ENCODE measurements at regions not wholly inside any gene's neighbourhood (a gene's known extent, or its start where the extent isn't known, plus 50 kb on each side); places are given as distances from the start of the nearest gene placed in this dataset.

DNA sequence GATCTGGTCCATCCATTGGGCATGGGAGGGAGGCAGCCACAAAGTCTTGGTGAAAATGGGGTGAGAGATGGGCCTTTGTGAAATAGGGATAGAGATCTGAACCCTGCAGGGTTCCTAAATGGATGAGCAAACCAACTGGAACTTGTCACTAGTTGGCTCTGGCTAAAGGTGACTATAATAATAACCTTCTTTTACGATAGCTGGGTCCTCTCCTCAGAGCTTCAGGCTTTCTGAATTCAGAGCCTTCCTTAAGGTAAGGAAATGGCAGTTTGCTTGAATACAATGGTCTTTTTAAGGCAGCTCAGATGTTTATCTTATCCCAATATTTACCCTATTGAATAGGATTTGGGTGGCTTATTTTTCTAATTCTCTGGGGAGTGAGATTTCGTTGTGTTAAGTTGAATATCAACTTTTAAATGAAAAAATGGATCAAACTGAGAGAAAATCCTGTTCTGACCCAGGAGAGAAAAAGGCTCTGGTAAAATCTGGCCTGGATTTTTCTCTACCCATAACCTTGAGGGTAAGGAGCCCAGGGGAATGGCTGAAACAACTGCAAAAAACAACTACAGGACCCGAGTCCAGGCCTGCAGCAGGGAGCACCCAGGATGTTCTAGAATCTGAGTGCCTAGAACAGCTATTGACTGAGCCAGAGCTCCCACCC, 61.1 kb upstream of the CXCR4 start:
- no peak for ATAC-seq (ENCODE audit: insufficient read depth, low read depth)
- no peak overlapping the region for H2AFZ ChIP-seq (ENCODE audit: low read depth, low read length)

GRCh38 chr2:136175868-136176267, 57.9 kb upstream of the CXCR4 start:
- peaks cover 8% of the 10 kb centered on the region for H3K9me3 ChIP-seq (ENCODE audit: insufficient read depth, low read length, severe bottlenecking)
- no peak overlapping the region for H3K9ac ChIP-seq (ENCODE audit: low read depth, low read length)
- H3K4me1 ChIP-seq (ENCODE audit: insufficient read depth, low read length) = peaks cover 20% of the 10 kb centered on the region
- no peak overlapping the region for H3K4me2 ChIP-seq (ENCODE audit: insufficient read depth, low read length)
- no peaks in the 10 kb centered on the region for H4K20me1 ChIP-seq (ENCODE audit: insufficient read depth, low read length)
- H2AFZ ChIP-seq (ENCODE audit: low read depth, low read length) = no peak overlapping the region
- H3K79me2 ChIP-seq (ENCODE audit: insufficient read depth, low read length) = no peaks in the 10 kb centered on the region
- no peak overlapping the region for H3K27ac ChIP-seq (ENCODE audit: low read length)
- TF ChIP-seq, protein P1, sequence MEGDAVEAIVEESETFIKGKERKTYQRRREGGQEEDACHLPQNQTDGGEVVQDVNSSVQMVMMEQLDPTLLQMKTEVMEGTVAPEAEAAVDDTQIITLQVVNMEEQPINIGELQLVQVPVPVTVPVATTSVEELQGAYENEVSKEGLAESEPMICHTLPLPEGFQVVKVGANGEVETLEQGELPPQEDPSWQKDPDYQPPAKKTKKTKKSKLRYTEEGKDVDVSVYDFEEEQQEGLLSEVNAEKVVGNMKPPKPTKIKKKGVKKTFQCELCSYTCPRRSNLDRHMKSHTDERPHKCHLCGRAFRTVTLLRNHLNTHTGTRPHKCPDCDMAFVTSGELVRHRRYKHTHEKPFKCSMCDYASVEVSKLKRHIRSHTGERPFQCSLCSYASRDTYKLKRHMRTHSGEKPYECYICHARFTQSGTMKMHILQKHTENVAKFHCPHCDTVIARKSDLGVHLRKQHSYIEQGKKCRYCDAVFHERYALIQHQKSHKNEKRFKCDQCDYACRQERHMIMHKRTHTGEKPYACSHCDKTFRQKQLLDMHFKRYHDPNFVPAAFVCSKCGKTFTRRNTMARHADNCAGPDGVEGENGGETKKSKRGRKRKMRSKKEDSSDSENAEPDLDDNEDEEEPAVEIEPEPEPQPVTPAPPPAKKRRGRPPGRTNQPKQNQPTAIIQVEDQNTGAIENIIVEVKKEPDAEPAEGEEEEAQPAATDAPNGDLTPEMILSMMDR (IDR thresholded peaks at IDR 0.05; ENCODE audit: borderline replicate concordance, extremely low read depth, low read length, poor library complexity, severe bottlenecking) = no peak
- no peak for TF ChIP-seq EZH2 (IDR thresholded peaks at IDR 0.05; ENCODE audit: borderline replicate concordance, low read depth, low read length, severe bottlenecking)
- ATAC-seq (ENCODE audit: insufficient read depth, low read depth) = no peak
- no peak overlapping the region for H3K4me3 ChIP-seq (ENCODE audit: low read depth in 1 of 2, low read length in 2 of 2)
- no peak for DNase-seq
- no peaks in the 10 kb centered on the region for H3K36me3 ChIP-seq (ENCODE audit: insufficient read depth, low read length)
- no peaks in the 10 kb centered on the region for H3K27me3 ChIP-seq (ENCODE audit: insufficient read depth, low read length, poor library complexity)

More for the DNA sequence above, 61.1 kb upstream of the CXCR4 start:
- TF ChIP-seq EZH2 (IDR thresholded peaks at IDR 0.05; ENCODE audit: borderline replicate concordance, low read depth, low read length, severe bottlenecking) = no peak
- TF ChIP-seq, protein P1 (IDR thresholded peaks at IDR 0.05; ENCODE audit: borderline replicate concordance, extremely low read depth, low read length, poor library complexity, severe bottlenecking) = no peak
- no peak for DNase-seq
- Histone ChIP-seq H3K9ac (ENCODE audit: low read depth, low read length) (no peak overlapping the region), H3K27ac (ENCODE audit: low read length) (no peak overlapping the region), H3K4me1 (ENCODE audit: insufficient read depth, low read length) (no peaks in the 10 kb centered on the region), H3K4me3 (ENCODE audit: low read depth in 1 of 2, low read length in 2 of 2) (no peak overlapping the region), H3K9me3 (ENCODE audit: insufficient read depth, low read length, severe bottlenecking) (peaks cover 20% of the 10 kb centered on the region), H4K20me1 (ENCODE audit: insufficient read depth, low read length) (no peaks in the 10 kb centered on the region), H3K36me3 (ENCODE audit: insufficient read depth, low read length) (no peaks in the 10 kb centered on the region), H3K4me2 (ENCODE audit: insufficient read depth, low read length) (no peak overlapping the region), H3K79me2 (ENCODE audit: insufficient read depth, low read length) (no peaks in the 10 kb centered on the region), H3K27me3 (ENCODE audit: insufficient read depth, low read length, poor library complexity) (no peaks in the 10 kb centered on the region)

GRCh38 chr2:136175466-136175865, 57.5 kb upstream of the CXCR4 start:
- Histone ChIP-seq H3K27ac (ENCODE audit: low read length) (no peak overlapping the region), H3K79me2 (ENCODE audit: insufficient read depth, low read length) (no peaks in the 10 kb centered on the region), H3K36me3 (ENCODE audit: insufficient read depth, low read length) (no peaks in the 10 kb centered on the region), H2AFZ (ENCODE audit: low read depth, low read length) (no peak overlapping the region), H4K20me1 (ENCODE audit: insufficient read depth, low read length) (no peaks in the 10 kb centered on the region), H3K4me3 (ENCODE audit: low read depth in 1 of 2, low read length in 2 of 2) (no peak overlapping the region), H3K9me3 (ENCODE audit: insufficient read depth, low read length, severe bottlenecking) (peaks cover 4% of the 10 kb centered on the region), H3K9ac (ENCODE audit: low read depth, low read length) (no peak overlapping the region), H3K4me1 (ENCODE audit: insufficient read depth, low read length) (peaks cover 20% of the 10 kb centered on the region), H3K4me2 (ENCODE audit: insufficient read depth, low read length) (no peak overlapping the region), H3K27me3 (ENCODE audit: insufficient read depth, low read length, poor library complexity) (no peaks in the 10 kb centered on the region)
- no peak for TF ChIP-seq EZH2 (IDR thresholded peaks at IDR 0.05; ENCODE audit: borderline replicate concordance, low read depth, low read length, severe bottlenecking)
- TF ChIP-seq, protein P1 (IDR thresholded peaks at IDR 0.05; ENCODE audit: borderline replicate concordance, extremely low read depth, low read length, poor library complexity, severe bottlenecking) = no peak
- DNase-seq = no peak
- no peak for ATAC-seq (ENCODE audit: insufficient read depth, low read depth)

Measured in DND-41 (cell line).